Heart left ventricle (tissue), 16 donors: ENCODE measurements at regions not wholly inside any gene's neighbourhood (a gene's known extent, or its start where the extent isn't known, plus 50 kb on each side); places are given as distances from the start of the nearest gene placed in this dataset.

Experiments used
- ATAC-seq, 4 donors: fragments of 200-7000 bp; cut with Tn5 transposase; one replicate each; pipeline ENCODE4 v1.9.1; 2020 to 2022; ENCODE audit warnings: moderate library complexity in 4 of 4, mild to moderate bottlenecking in 3 of 4, moderate number of reproducible peaks in 1 of 4
- DNase-seq, 5 donors: peaks; one replicate each; pipeline ENCODE4 v3.0.0-alpha.2; 2020
- H3K27ac ChIP-seq, 12 donors: fragments of 200-600 bp; sonication (generic) in 4 of 12; one replicate each; pipeline versions ENCODE4 v1.5.0 to v1.8.0; 2016 to 2022; ENCODE audit warnings: mild to moderate bottlenecking in 2 of 12
- H3K27me3 ChIP-seq, 9 donors: fragments of 200-600 bp; sonication (generic) in 2 of 9; one replicate each; pipeline versions ENCODE4 v1.5.1 to v1.8.0; 2016 to 2022; ENCODE audit warnings: mild to moderate bottlenecking in 3 of 9
- H3K36me3 ChIP-seq, 9 donors: fragments of 200-600 bp; sonication (generic) in 2 of 9; one replicate each; pipeline versions ENCODE4 v1.5.0 to v1.8.0; 2018 to 2022; ENCODE audit warnings: mild to moderate bottlenecking in 2 of 9
- H3K4me1 ChIP-seq, 12 donors: fragments of 200-600 bp; sonication (generic) in 4 of 12; one replicate each; pipeline versions ENCODE4 v1.5.0 to v1.8.0; 2016 to 2022; ENCODE audit warnings: mild to moderate bottlenecking in 3 of 12
- H3K4me3 ChIP-seq, 12 donors: fragments of 200-600 bp; sonication (generic) in 4 of 12; one replicate each; pipeline versions ENCODE4 v1.5.0 to v1.8.0; 2017 to 2022; ENCODE audit warnings: mild to moderate bottlenecking in 9 of 12, moderate library complexity in 4 of 12
- H3K9me3 ChIP-seq, 12 donors: fragments of 200-600 bp; sonication (generic) in 4 of 12; one replicate each; pipeline versions ENCODE4 v1.5.0 to v1.8.0; 2016 to 2022; ENCODE audit warnings: mild to moderate bottlenecking in 1 of 12
- POLR2A ChIP-seq, 2 donors: fragments of 450-650 bp; IDR thresholded peaks; one replicate each; pipeline ENCODE4 v1.6.1; 2017; ENCODE audit warnings: antibody characterized with exemption in 2 of 2, mild to moderate bottlenecking in 2 of 2, moderate library complexity in 2 of 2
- WGBS, 4 donors: extraction: QIAGEN DNeasy Blood & Tissue Kit in 2 of 4; methylation state at CpG; one replicate each; pipeline versions ENCODE4 v1.1.5 to v1.1.7; 2013 to 2018; 5-methylcytosine and 5-hydroxymethylcytosine counted together
- intact Hi-C, 10 donors: fragments of 100-400 bp; cut with DNase I; formaldehyde crosslinking; loops; one replicate each; pipeline versions ENCODE4 v1.11.1 to v1.14.2; 2022
- TF ChIP-seq, protein P1 (sequence below), 12 donors: fragments of 200-600 bp; sonication (generic) in 4 of 12; IDR thresholded peaks; one replicate each; pipeline versions ENCODE4 v1.5.0 to v1.8.0; 2018 to 2022; ENCODE audit warnings: antibody characterized with exemption in 12 of 12, mild to moderate bottlenecking in 5 of 12
- donor health status: ischemic (EF 13 %, LVEDD 7.1; RV severe dilation, severe dysfunction).
- donor health status: healthy with polysubstance abuse.
- donor health status: DM: no; HTN: yes; CAD: no.
- donor health status: DM: no; HTN: no; CAD: no.
- donor health status: ischemic (EF 25% LVEDD 6.9; RV normal size, moderate dysfunction).
- donor health status: ischemic (EF 25% LVEDD 5.7; RV mildly dilated, moderate dysfunction).
- donor health status: healthy.
- donor health status: DM: yes; HTN: yes; CAD: no.
- donor health status: ischemic (EF 35%, LVEDD 5.7; RV mildly dilated, moderate dysfunction).
- donor health status: nonischemic (EF 11% LVEDD 7.7; RV severe dilation, severe dysfunction).
- donor health status: DM: yes; HTN: yes; CAD: no.
- donor health status: PGD.
- donor health status: ischemic (EF 29% LVEDD 5.4; RV normal size, mild dysfunction).
- donor health status: nonischemic (EF 23%, LVEDD 6.1; RV moderate dilation, normal function).

DNA sequence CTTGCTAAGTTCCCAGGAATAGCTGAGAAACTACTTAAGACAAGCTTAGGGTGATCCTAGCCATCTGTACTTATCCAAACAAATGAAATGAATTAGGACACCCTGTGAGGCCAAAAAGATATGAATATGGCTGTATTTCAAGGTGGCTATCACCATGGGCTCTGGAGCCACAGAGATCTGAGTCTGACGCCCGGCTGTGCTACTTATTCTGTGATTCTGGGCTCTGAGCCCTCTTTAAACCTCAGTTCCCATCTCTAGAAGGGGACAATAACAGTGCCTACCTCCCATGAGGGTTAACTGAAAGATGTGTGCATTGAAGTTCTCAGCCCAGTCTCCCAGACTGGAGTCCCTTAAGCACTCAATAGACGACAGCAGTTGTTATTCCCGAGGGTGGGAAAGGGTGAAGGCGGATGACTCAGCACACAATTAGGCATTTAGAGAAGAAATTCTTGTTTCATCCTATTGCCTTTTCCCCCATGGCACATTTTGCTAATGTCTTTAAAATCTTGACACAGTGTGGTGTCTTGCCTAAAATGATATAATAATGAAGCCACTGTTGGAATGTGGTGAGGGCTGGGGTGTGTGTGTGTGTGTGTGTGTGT is 132.5 kb downstream of the ADAMTS15 start:
- H3K4me1 ChIP-seq = peaks cover 0 to 35% (median 15%) of the 10 kb centered on the region in 12 donors
- intact Hi-C loops = loop anchor here in 1 of 10 donors (10.0 kb wide), 1 partner anchor 64 kb away; no protein-coding TSS in a partner anchor
- TF ChIP-seq POLR2A (IDR thresholded peaks at IDR 0.05) = no peak
- TF ChIP-seq, protein P1, sequence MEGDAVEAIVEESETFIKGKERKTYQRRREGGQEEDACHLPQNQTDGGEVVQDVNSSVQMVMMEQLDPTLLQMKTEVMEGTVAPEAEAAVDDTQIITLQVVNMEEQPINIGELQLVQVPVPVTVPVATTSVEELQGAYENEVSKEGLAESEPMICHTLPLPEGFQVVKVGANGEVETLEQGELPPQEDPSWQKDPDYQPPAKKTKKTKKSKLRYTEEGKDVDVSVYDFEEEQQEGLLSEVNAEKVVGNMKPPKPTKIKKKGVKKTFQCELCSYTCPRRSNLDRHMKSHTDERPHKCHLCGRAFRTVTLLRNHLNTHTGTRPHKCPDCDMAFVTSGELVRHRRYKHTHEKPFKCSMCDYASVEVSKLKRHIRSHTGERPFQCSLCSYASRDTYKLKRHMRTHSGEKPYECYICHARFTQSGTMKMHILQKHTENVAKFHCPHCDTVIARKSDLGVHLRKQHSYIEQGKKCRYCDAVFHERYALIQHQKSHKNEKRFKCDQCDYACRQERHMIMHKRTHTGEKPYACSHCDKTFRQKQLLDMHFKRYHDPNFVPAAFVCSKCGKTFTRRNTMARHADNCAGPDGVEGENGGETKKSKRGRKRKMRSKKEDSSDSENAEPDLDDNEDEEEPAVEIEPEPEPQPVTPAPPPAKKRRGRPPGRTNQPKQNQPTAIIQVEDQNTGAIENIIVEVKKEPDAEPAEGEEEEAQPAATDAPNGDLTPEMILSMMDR (IDR thresholded peaks at IDR 0.05) = no peak
- ATAC-seq = peak; percentile 46 to 79 (median 62)
- H3K27me3 ChIP-seq = no peaks in the 10 kb centered on the region
- peak overlapping the region in 10 of 12 donors; percentile 32 to 73 (median 54) for H3K27ac ChIP-seq
- peak in 2 of 5 donors; percentile 49 to 51 for DNase-seq
- H3K9me3 ChIP-seq = no peaks in the 10 kb centered on the region
- H3K36me3 ChIP-seq = no peaks in the 10 kb centered on the region
- H3K4me3 ChIP-seq = no peak overlapping the region
- WGBS, 4 donors = 50 to 65% (median 56%) methylated on average over 5 of the region's 5 CpGs

DNA sequence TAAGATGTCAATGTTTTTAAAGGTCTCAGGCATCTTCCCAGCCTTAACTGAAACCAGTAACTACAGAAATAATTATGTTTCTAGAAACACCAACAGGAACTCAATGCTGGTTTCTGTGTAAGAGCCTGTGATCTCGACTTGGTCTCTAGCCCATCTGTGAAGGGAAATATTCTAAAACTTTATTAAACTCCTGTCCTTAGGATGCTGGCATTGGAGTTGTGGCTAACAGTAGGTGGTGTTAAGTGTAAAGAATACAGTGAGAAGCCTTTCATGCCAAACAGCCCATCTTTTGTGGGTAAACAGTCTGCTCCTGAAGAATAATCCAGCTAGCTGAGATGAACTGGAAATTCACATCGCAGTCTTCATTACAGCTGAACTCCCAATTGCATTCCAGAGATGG is 133.2 kb downstream of the ADAMTS15 start:
- no peaks in the 10 kb centered on the region for H3K27me3 ChIP-seq
- H3K4me3 ChIP-seq = no peak overlapping the region
- peaks cover 0 to 35% (median 15%) of the 10 kb centered on the region in 12 donors for H3K4me1 ChIP-seq
- intact Hi-C loops = loop anchor here in 1 of 10 donors (10.0 kb wide), 1 partner anchor 63 kb away; no protein-coding TSS in a partner anchor
- peaks cover 0 to under 1% (median 0%) of the 10 kb centered on the region in 12 donors for H3K9me3 ChIP-seq
- H3K27ac ChIP-seq = peak overlapping the region in 8 of 12 donors; percentile 9 to 73 (median 36)
- no peaks in the 10 kb centered on the region for H3K36me3 ChIP-seq
- ATAC-seq = no peak
- 64 to 80% (median 71%) methylated on average over 2 of the region's 2 CpGs for WGBS, 4 donors
- no peak for DNase-seq
- TF ChIP-seq, protein P1 (IDR thresholded peaks at IDR 0.05) = no peak
- TF ChIP-seq POLR2A (IDR thresholded peaks at IDR 0.05) = no peak

DNA sequence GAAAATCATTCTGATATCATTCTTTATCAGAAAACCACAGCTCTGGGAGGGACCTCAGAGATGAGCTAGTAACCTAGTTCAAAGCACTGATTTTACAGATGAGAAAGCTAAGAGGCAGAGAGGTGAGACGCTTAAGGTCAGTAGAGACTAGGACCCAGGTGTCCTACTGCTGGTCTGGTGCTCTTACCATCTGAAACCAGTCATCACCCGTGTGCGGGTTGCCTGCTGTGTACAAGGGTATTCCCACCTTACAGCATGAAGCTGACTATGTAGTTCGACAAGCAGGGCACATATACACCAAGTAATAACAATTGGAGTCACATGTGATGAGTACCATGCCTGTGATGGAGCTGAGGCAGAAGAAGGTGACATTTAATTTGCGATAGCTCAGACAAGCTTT is 133.7 kb downstream of the ADAMTS15 start:
- Histone ChIP-seq H3K9me3 (peaks cover 0 to 6% (median 0%) of the 10 kb centered on the region in 12 donors), H3K36me3 (no peaks in the 10 kb centered on the region), H3K27ac (peak overlapping the region in 4 of 12 donors; percentile 13 to 73 (median 48)), H3K27me3 (no peaks in the 10 kb centered on the region), H3K4me1 (peaks cover 0 to 35% (median 15%) of the 10 kb centered on the region in 12 donors), H3K4me3 (no peak overlapping the region)
- TF ChIP-seq POLR2A (IDR thresholded peaks at IDR 0.05) = no peak
- TF ChIP-seq, protein P1 (IDR thresholded peaks at IDR 0.05) = no peak
- 95 to 97% (median 96%) methylated on average over 5 of the region's 5 CpGs for WGBS, 4 donors
- DNase-seq (no peak), ATAC-seq (no peak)
- intact Hi-C loops = loop anchor here in 1 of 10 donors (10.0 kb wide), 1 partner anchor 63 kb away; no protein-coding TSS in a partner anchor

DNA sequence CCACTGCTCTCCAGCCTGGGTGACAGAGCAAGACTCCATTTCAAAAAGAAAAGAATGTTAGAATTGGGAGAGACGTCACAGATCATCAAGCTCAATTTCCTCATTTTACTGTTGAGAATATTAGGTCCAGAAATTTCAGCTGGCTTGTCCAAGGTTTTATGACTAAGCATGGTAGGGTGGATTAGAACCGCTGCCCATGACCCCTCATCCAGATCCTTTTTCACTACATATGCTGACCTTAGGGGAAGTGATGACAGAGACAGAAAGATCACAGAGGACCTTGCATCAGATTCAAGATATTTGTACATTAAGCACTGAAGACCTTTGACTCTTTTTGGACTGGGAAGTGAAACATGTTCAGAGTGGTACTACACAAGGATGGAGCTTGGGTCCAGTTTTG is 134.5 kb downstream of the ADAMTS15 start:
- no peak for TF ChIP-seq POLR2A (IDR thresholded peaks at IDR 0.05)
- TF ChIP-seq, protein P1 (IDR thresholded peaks at IDR 0.05) = no peak
- peaks cover 0 to 9% (median 0%) of the 10 kb centered on the region in 12 donors for H3K9me3 ChIP-seq
- ATAC-seq (no peak), DNase-seq (no peak)
- 76 to 94% (median 88%) methylated on average over 2 of the region's 2 CpGs for WGBS, 4 donors
- no peak overlapping the region for H3K4me3 ChIP-seq
- intact Hi-C loops = loop anchor here in 1 of 10 donors (10.0 kb wide), 1 partner anchor 62 kb away; no protein-coding TSS in a partner anchor
- no peaks in the 10 kb centered on the region for H3K27me3 ChIP-seq
- H3K27ac ChIP-seq = peak overlapping the region in 2 of 12 donors; percentile 10 to 49
- peaks cover 0 to 29% (median 15%) of the 10 kb centered on the region in 12 donors for H3K4me1 ChIP-seq
- no peaks in the 10 kb centered on the region for H3K36me3 ChIP-seq
